HCT116 (cell line): ENCODE measurements at regions not wholly inside any gene's neighbourhood (a gene's known extent, or its start where the extent isn't known, plus 50 kb on each side); places are given as distances from the start of the nearest gene placed in this dataset.

Experiments used
- ATAC-seq: fragments of 200-7000 bp; cut with Tn5 transposase; 2 replicates; pipeline ENCODE4 v1.9.1; 2020; ENCODE audit warnings: mild to moderate bottlenecking, moderate library complexity
- BruUV-seq: library from RNA; stranded (reverse); fragments of 400-500 nt; replicated peaks from 2 replicates; lab custom pipeline; 2021; lab: Mats Ljungman, UMichigan
- CTCF ChIA-PET: fragments of 300-600 bp; sonication (Branson Sonifier 250); formaldehyde crosslinking; loops from one replicate; lab custom pipeline; 2021; ENCODE audit warnings: antibody characterized with exemption; lab: Charles Lee
- POLR2A ChIA-PET: fragments of 300-600, 350-600 bp; sonication (Branson Sonifier 250); formaldehyde crosslinking; loops from one replicate; lab custom pipeline; 2021; ENCODE audit warnings: antibody characterized with exemption; lab: Charles Lee
- RAD21 ChIA-PET, 2 experiments: fragments of 300-600 bp; sonication (Branson Sonifier 250); formaldehyde crosslinking; loops; one replicate each; lab custom pipeline; 2023; ENCODE audit warnings: low total read pairs in 2 of 2; ENCODE audit not compliant: uncharacterized antibody in 2 of 2, unreplicated experiment in 2 of 2, low non-redundant PET in 1 of 2; lab: Charles Lee
- DNase-seq: peaks from one replicate; pipeline ENCODE4 v3.0.0-alpha.2; 2010; ENCODE audit warnings: low read depth, low spot score
- H2AFZ ChIP-seq: fragments of 200-600 bp; shearing (Covaris generic), sonication (generic); 2 replicates; pipeline ENCODE4 v1.6.1; 2017; ENCODE audit warnings: low read depth, mixed run types, mixed read lengths, antibody characterized with exemption, low read length; ENCODE audit not compliant: poor library complexity, severe bottlenecking
- H3K27ac ChIP-seq: 2 replicates; pipeline ENCODE4 v1.5.1; 2012; ENCODE audit warnings: low read depth, low read length
- H3K27me3 ChIP-seq: fragments of 200-600 bp; sonication (generic); 2 replicates; pipeline ENCODE4 v1.6.1; 2016; ENCODE audit warnings: mixed run types, low read length, mixed read lengths; ENCODE audit not compliant: insufficient read depth
- H3K36me3 ChIP-seq, 2 experiments: fragments of 200-500 bp in 1 of 2; fragments of 200-600 bp in 1 of 2; sonication (Bioruptor generic) in 1 of 2; sonication (generic) in 1 of 2; 2 replicates each; pipeline versions ENCODE4 v1.5.1 to v1.6.1; 2014 to 2016; ENCODE audit warnings: low read length in 2 of 2, inconsistent platforms in 1 of 2, mixed read lengths in 1 of 2, mixed run types in 1 of 2; ENCODE audit not compliant: insufficient read depth in 2 of 2, control insufficient read depth in 1 of 2
- H3K4me1 ChIP-seq, 2 experiments: fragments of 200-600 bp in 1 of 2; sonication (generic) in 1 of 2; 2 replicates each; pipeline versions ENCODE4 v1.5.1 to v1.6.1; 2012 to 2017; ENCODE audit warnings: low read length in 2 of 2, inconsistent platforms in 1 of 2, mild to moderate bottlenecking in 1 of 2, mixed read lengths in 1 of 2, mixed run types in 1 of 2, moderate library complexity in 1 of 2; ENCODE audit not compliant: insufficient read depth in 2 of 2, control insufficient read depth in 1 of 2
- H3K4me2 ChIP-seq: fragments of 200-600 bp; sonication (generic); 2 replicates; pipeline ENCODE4 v1.6.1; 2017; ENCODE audit warnings: mixed run types, low read length, mixed read lengths
- H3K4me3 ChIP-seq, 2 experiments: fragments of 200-600 bp in 1 of 2; sonication (generic) in 1 of 2; replicated peaks in 1 of 2; 2 replicates each; pipeline ENCODE4 v1.5.1; 2011 to 2016; ENCODE audit warnings: low read length in 2 of 2, control low read depth in 1 of 2, low read depth in 1 of 2, mild to moderate bottlenecking in 1 of 2, mixed read lengths in 1 of 2, mixed run types in 1 of 2
- H3K79me2 ChIP-seq: fragments of 200-600 bp; sonication (generic); 2 replicates; pipeline ENCODE4 v1.6.1; 2017; ENCODE audit warnings: mild to moderate bottlenecking, mixed run types, low read length, moderate library complexity, mixed read lengths; ENCODE audit not compliant: insufficient read depth
- H3K9ac ChIP-seq: fragments of 200-600 bp; sonication (generic); 2 replicates; pipeline ENCODE4 v1.6.1; 2016; ENCODE audit warnings: low read length, mixed read lengths
- H3K9me2 ChIP-seq: fragments of 200-600 bp; sonication (generic), shearing (Covaris generic); 2 replicates; pipeline ENCODE4 v1.6.1; 2017; ENCODE audit warnings: mixed run types, mild to moderate bottlenecking, moderate library complexity; ENCODE audit not compliant: insufficient read depth
- H3K9me3 ChIP-seq, 2 experiments: fragments of 200-500 bp in 1 of 2; fragments of 200-600 bp in 1 of 2; sonication (Bioruptor generic) in 1 of 2; sonication (generic) in 1 of 2; 2 replicates each; pipeline ENCODE4 v1.6.1; 2014 to 2017; ENCODE audit warnings: low read length in 2 of 2, mixed read lengths in 2 of 2, inconsistent platforms in 1 of 2, low read depth in 1 of 2, mild to moderate bottlenecking in 1 of 2, mixed run types in 1 of 2, moderate library complexity in 1 of 2; ENCODE audit not compliant: control insufficient read depth in 1 of 2, insufficient read depth in 1 of 2
- H4K20me1 ChIP-seq: fragments of 200-600 bp; sonication (generic), shearing (Covaris generic); 2 replicates; pipeline ENCODE4 v1.6.1; 2017; ENCODE audit warnings: mixed run types, mild to moderate bottlenecking, moderate library complexity; ENCODE audit not compliant: insufficient read depth
- CBX3 ChIP-seq: IDR thresholded peaks from 2 replicates; pipeline ENCODE4 v1.6.1; 2012; ENCODE audit warnings: low read depth
- CTCF ChIP-seq, 3 experiments: fragments of 200-600 bp in 1 of 3; sonication (generic) in 1 of 3; IDR thresholded peaks in 2 of 3; conservative IDR thresholded peaks in 1 of 3; 2 replicates each; pipeline ENCODE4 v1.5.1; 2012 to 2017; ENCODE audit warnings: low read depth in 2 of 3, low read length in 2 of 3, antibody characterized with exemption in 1 of 3, borderline replicate concordance in 1 of 3, control low read depth in 1 of 3, mild to moderate bottlenecking in 1 of 3, mixed read lengths in 1 of 3, mixed run types in 1 of 3, moderate library complexity in 1 of 3; ENCODE audit not compliant: insufficient read depth in 1 of 3
- EGR1 ChIP-seq: IDR thresholded peaks from 2 replicates; pipeline ENCODE4 v1.6.1; 2012; ENCODE audit warnings: low read depth
- ELF1 ChIP-seq: IDR thresholded peaks from 2 replicates; pipeline ENCODE4 v1.6.1; 2012; ENCODE audit warnings: low read depth, borderline replicate concordance
- EZH2 ChIP-seq: fragments of 200-600 bp; sonication (generic); IDR thresholded peaks from 2 replicates; pipeline ENCODE4 v1.6.1; 2017; ENCODE audit warnings: antibody characterized with exemption, mixed run types
- EZH2phosphoT487 ChIP-seq: fragments of 200-600 bp; IDR thresholded peaks from 2 replicates; pipeline ENCODE4 v1.6.1; 2018; ENCODE audit warnings: antibody characterized with exemption, borderline replicate concordance
- FOSL1 ChIP-seq: IDR thresholded peaks from 2 replicates; pipeline ENCODE4 v1.6.1; 2012; ENCODE audit warnings: low read depth
- JUND ChIP-seq: IDR thresholded peaks from 2 replicates; pipeline ENCODE4 v1.6.1; 2012
- MAX ChIP-seq: IDR thresholded peaks from 2 replicates; pipeline ENCODE4 v1.6.1; 2012
- POLR2A ChIP-seq: IDR thresholded peaks from 2 replicates; pipeline ENCODE4 v1.7.0; 2011; ENCODE audit warnings: borderline replicate concordance; ENCODE audit not compliant: insufficient read depth, insufficient read length; ENCODE audit errors: extremely low read depth
- POLR2AphosphoS5 ChIP-seq: IDR thresholded peaks from 2 replicates; pipeline ENCODE4 v1.6.1; 2011; ENCODE audit warnings: mild to moderate bottlenecking, low read depth, low read length, moderate library complexity
- RAD21 ChIP-seq: IDR thresholded peaks from 2 replicates; pipeline ENCODE4 v1.6.1; 2012; ENCODE audit warnings: low read depth, mild to moderate bottlenecking
- SRF ChIP-seq: IDR thresholded peaks from 2 replicates; pipeline ENCODE4 v1.6.1; 2012; ENCODE audit warnings: low read depth
- TCF7L2 ChIP-seq: IDR thresholded peaks from 2 replicates; pipeline ENCODE4 v1.7.0; 2011; ENCODE audit warnings: borderline replicate concordance, inconsistent platforms; ENCODE audit not compliant: insufficient read depth, insufficient read length; ENCODE audit errors: extremely low read depth
- YY1 ChIP-seq: IDR thresholded peaks from 2 replicates; pipeline ENCODE4 v1.6.1; 2011; ENCODE audit warnings: low read length, low read depth, moderate library complexity, mild to moderate bottlenecking; ENCODE audit not compliant: insufficient replicate concordance; ENCODE audit errors: extremely low read depth
- ZBTB33 ChIP-seq: IDR thresholded peaks from 2 replicates; pipeline ENCODE4 v1.6.1; 2011; ENCODE audit warnings: mild to moderate bottlenecking, low read length, moderate library complexity; ENCODE audit not compliant: insufficient replicate concordance; ENCODE audit errors: extremely low read depth
- ZNF274 ChIP-seq: fragments of 200-500 bp; sonication (Bioruptor generic); IDR thresholded peaks from 2 replicates; pipeline ENCODE4 v1.6.1; 2014; ENCODE audit warnings: mild to moderate bottlenecking, low read depth, low read length, inconsistent platforms
- intact Hi-C: fragments of 100-400 bp; cut with micrococcal nuclease; formaldehyde crosslinking; loops from 2 replicates; pipeline ENCODE4 v1.10.0; 2022

- no peak overlapping the region for H2AFZ ChIP-seq
- ChIA-PET RAD21 (no interaction called here), CTCF (no interaction called here), POLR2A (no interaction called here)
- intact Hi-C loops: no loop called here
- no peaks in the 10 kb centered on the region for H3K4me1 ChIP-seq
- no peak overlapping the region for H3K4me2 ChIP-seq
- H3K79me2 ChIP-seq: no peaks in the 10 kb centered on the region
- DNase-seq (no peak), ATAC-seq (no peak)
- H3K9me3 ChIP-seq: no peaks in the 10 kb centered on the region
- no peaks in the 10 kb centered on the region for H3K27me3 ChIP-seq
- no peaks in the 10 kb centered on the region for H3K9me2 ChIP-seq
- no peak overlapping the region for H3K9ac ChIP-seq
- BruUV-seq: no TSS peak
- H3K4me3 ChIP-seq: no peak overlapping the region
- no peaks in the 10 kb centered on the region for H3K36me3 ChIP-seq
- TF ChIP-seq YY1 (no peak), FOSL1 (no peak), RAD21 (no peak), ELF1 (no peak), POLR2A (no peak), CBX3 (no peak), MAX (no peak), EZH2phosphoT487 (no peak), EGR1 (no peak), SRF (no peak), ZNF274 (no peak), JUND (no peak), CTCF (IDR thresholded peaks at IDR 0.05 in 2 of 3, conservative IDR thresholded peaks at IDR 0.05 in 1 of 3; ENCODE audit: borderline replicate concordance in 1 of 3, insufficient read depth in 1 of 3, low read depth in 2 of 3, low read length in 2 of 3) (no peak), POLR2AphosphoS5 (no peak), TCF7L2 (no peak), EZH2 (no peak), ZBTB33 (no peak)
- no peaks in the 10 kb centered on the region for H4K20me1 ChIP-seq
- H3K27ac ChIP-seq: no peak overlapping the region
These were observed 69.3 kb upstream of the NEBL start for GRCh38 chr10:20966426-20966825.
